Panc1 (cell line): ENCODE measurements at regions not wholly inside any gene's neighbourhood (a gene's known extent, or its start where the extent isn't known, plus 50 kb on each side); places are given as distances from the start of the nearest gene placed in this dataset.

Source experiments
- ATAC-seq: fragments of 200-7000 bp; cut with Tn5 transposase; 2 replicates; pipeline ENCODE4 v1.9.1; 2020; ENCODE audit warnings: mild to moderate bottlenecking, moderate library complexity
- BruUV-seq: library from RNA; stranded (reverse); fragments of 400-500 nt; replicated peaks from 2 replicates; lab custom pipeline; 2021; lab: Mats Ljungman, UMichigan
- CTCF ChIA-PET: fragments of 300-600 bp; sonication (Branson Sonifier 250); formaldehyde crosslinking; loops from one replicate; lab custom pipeline; 2022; ENCODE audit warnings: antibody characterized with exemption; lab: Charles Lee
- POLR2A ChIA-PET: fragments of 300-600 bp; sonication (Branson Sonifier 250); formaldehyde crosslinking; loops from one replicate; lab custom pipeline; 2022; ENCODE audit warnings: antibody characterized with exemption; lab: Charles Lee
- DNase-seq: peaks from one replicate; pipeline ENCODE4 v3.0.0-alpha.2; 2010; ENCODE audit warnings: low read depth, low spot score
- H3K27ac ChIP-seq: 2 replicates; pipeline ENCODE4 v1.5.1; 2011; ENCODE audit warnings: mild to moderate bottlenecking, low read length, inconsistent platforms
- H3K27me3 ChIP-seq: fragments of 200-500 bp; sonication (Bioruptor generic); 2 replicates; pipeline ENCODE4 v1.6.0; 2014; ENCODE audit warnings: low read length, inconsistent platforms; ENCODE audit not compliant: control insufficient read depth, insufficient read depth
- H3K36me3 ChIP-seq: fragments of 200-500 bp; sonication (Bioruptor generic); 2 replicates; pipeline ENCODE4 v1.5.1; 2014; ENCODE audit warnings: inconsistent platforms, mild to moderate bottlenecking, low read length, moderate library complexity; ENCODE audit not compliant: control insufficient read depth, insufficient read depth
- H3K4me1 ChIP-seq: 2 replicates; pipeline ENCODE4 v1.5.1; 2011; ENCODE audit warnings: inconsistent platforms, mild to moderate bottlenecking, low read length, moderate library complexity; ENCODE audit not compliant: control insufficient read depth, insufficient read depth
- H3K4me3 ChIP-seq, 2 experiments: 2 replicates each; pipeline ENCODE4 v1.5.1; 2011 to 2012; ENCODE audit warnings: low read depth in 2 of 2, low read length in 2 of 2, mild to moderate bottlenecking in 2 of 2, inconsistent platforms in 1 of 2, moderate library complexity in 1 of 2
- H3K9me3 ChIP-seq: fragments of 200-500 bp; sonication (Bioruptor generic); 2 replicates; pipeline ENCODE4 v1.5.1; 2014; ENCODE audit warnings: low read depth, mild to moderate bottlenecking, inconsistent platforms, low read length, moderate library complexity; ENCODE audit not compliant: control insufficient read depth, insufficient read depth
- CTCF ChIP-seq: fragments of 450-650 bp; IDR thresholded peaks from 2 replicates; pipeline ENCODE4 v1.5.1; 2017; ENCODE audit warnings: mild to moderate bottlenecking
- POLR2AphosphoS5 ChIP-seq: IDR thresholded peaks from 2 replicates; pipeline ENCODE4 v1.6.1; 2012; ENCODE audit warnings: mild to moderate bottlenecking, low read depth, low read length, moderate library complexity
- REST ChIP-seq, 2 experiments: IDR thresholded peaks; 2 replicates each; pipeline ENCODE4 v1.6.1; 2011 to 2012; ENCODE audit warnings: low read depth in 2 of 2, control low read depth in 1 of 2, low read length in 1 of 2, mild to moderate bottlenecking in 1 of 2, moderate library complexity in 1 of 2; ENCODE audit not compliant: insufficient read depth in 1 of 2
- SIN3A ChIP-seq: IDR thresholded peaks from 2 replicates; pipeline ENCODE4 v1.6.1; 2012; ENCODE audit warnings: low read depth, mild to moderate bottlenecking, low read length, moderate library complexity, borderline replicate concordance; ENCODE audit not compliant: insufficient read depth
- TCF7L2 ChIP-seq: IDR thresholded peaks from 2 replicates; pipeline ENCODE4 v1.6.1; 2011; ENCODE audit warnings: mild to moderate bottlenecking, low read depth, low read length, inconsistent platforms
- in situ Hi-C: cut with HindIII; loops from 2 replicates; pipeline ENCODE4 v1.10.0; 2016; ENCODE audit warnings: low sequenced_read_pairs, low pct_unique_long_range_greater_than_20kb
- intact Hi-C: fragments of 100-400 bp; cut with micrococcal nuclease; formaldehyde crosslinking; loops from one replicate; pipeline ENCODE4 v1.10.0; 2022; ENCODE audit not compliant: unreplicated experiment

DNA sequence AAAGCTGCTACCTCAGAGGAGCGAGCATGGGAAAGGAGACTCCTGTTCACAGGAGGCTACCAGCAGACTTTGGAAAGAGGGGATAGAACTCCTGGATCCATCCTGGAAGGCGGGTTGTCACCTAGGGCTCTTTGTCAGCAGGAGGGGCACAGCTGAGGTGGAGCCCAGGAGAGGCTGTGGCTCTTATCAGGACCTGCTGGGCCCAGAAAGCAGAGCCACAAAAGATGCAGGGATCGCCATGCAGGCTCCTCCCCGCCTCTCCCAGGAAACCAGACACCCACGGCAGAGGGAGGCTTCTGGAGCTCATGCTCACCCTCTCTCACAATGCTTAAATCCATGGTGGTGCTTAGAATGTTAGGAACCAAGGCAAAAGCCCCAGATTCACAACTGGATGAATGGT, 994.2 kb downstream of the UQCRFS1 start:
- Histone ChIP-seq H3K27ac (no peak overlapping the region), H3K27me3 (peaks cover 2% of the 10 kb centered on the region; the same call in 1 of the 2 replicates), H3K4me3 (no peak overlapping the region), H3K36me3 (no peaks in the 10 kb centered on the region), H3K4me1 (no peaks in the 10 kb centered on the region), H3K9me3 (no peaks in the 10 kb centered on the region; the same call in 1 of the 2 replicates)
- ATAC-seq (no peak), DNase-seq (no peak)
- ChIA-PET CTCF (no interaction called here), POLR2A (no interaction called here)
- BruUV-seq, result no TSS peak
- in situ Hi-C loops, result no loop called here
- intact Hi-C loops, result loop anchor here (10.0 kb wide), 1 partner anchor 244 kb away; no protein-coding TSS in a partner anchor
- TF ChIP-seq TCF7L2 (no peak), REST (IDR thresholded peaks at IDR 0.05; ENCODE audit: insufficient read depth in 1 of 2, low read depth in 2 of 2, low read length in 1 of 2) (no peak), SIN3A (no peak), POLR2AphosphoS5 (no peak), CTCF (no peak)

GRCh38 chr19:28217022-28217421, 995.9 kb downstream of the UQCRFS1 start:
- TF ChIP-seq CTCF, result 0 out of 2 replicates have a peak, but pooled peaks have one; percentile 9
- TF ChIP-seq SIN3A, result no peak
- DNase-seq, result no peak
- CTCF ChIA-PET, result no interaction called here
- BruUV-seq, result no TSS peak
- peaks cover 2% of the 10 kb centered on the region; the same call in 1 of the 2 replicates for H3K27me3 ChIP-seq
- in situ Hi-C loops (no loop called here), intact Hi-C loops (loop anchor here (10.0 kb wide), 1 partner anchor 242 kb away; no protein-coding TSS in a partner anchor)
- no peaks in the 10 kb centered on the region for H3K36me3 ChIP-seq
- H3K4me3 ChIP-seq, result no peak overlapping the region
- no peaks in the 10 kb centered on the region for H3K4me1 ChIP-seq
- no peak for ATAC-seq
- H3K27ac ChIP-seq, result no peak overlapping the region
- no peaks in the 10 kb centered on the region; the same call in 1 of the 2 replicates for H3K9me3 ChIP-seq
- POLR2A ChIA-PET, result no interaction called here
